Putamen (tissue), 1 donor: ENCODE measurements at regions not wholly inside any gene's neighbourhood (a gene's known extent, or its start where the extent isn't known, plus 50 kb on each side); places are given as distances from the start of the nearest gene placed in this dataset.

ENCODE experiments used
- DNase-seq: peaks from one replicate; pipeline ENCODE4 v3.0.0-alpha.2; 2016; ENCODE audit warnings: low spot score

DNA sequence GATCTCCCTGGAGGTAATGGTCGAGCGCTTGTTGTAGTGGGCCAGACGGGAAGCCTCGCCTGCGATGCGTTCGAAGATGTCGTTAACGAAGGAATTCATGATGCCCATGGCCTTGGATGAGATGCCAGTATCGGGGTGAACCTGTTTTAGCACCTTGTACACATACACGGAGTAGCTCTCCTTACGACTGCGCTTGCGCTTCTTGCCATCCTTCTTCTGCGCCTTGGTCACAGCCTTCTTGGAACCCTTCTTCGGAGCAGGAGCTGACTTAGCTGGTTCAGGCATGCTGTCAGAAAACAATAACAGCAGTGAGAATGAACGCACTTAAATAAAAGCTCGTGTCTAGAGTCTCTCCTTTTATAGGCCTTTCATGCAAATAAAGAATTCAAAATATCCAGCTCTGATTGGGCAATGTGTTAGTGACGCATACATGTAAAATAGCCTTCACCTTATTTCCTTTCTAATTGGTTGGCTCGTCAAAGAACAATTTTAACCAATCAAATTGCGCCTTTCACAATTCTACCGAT is 129.2 kb downstream of the HFE start:
- peak; percentile 93 for DNase-seq

DNA sequence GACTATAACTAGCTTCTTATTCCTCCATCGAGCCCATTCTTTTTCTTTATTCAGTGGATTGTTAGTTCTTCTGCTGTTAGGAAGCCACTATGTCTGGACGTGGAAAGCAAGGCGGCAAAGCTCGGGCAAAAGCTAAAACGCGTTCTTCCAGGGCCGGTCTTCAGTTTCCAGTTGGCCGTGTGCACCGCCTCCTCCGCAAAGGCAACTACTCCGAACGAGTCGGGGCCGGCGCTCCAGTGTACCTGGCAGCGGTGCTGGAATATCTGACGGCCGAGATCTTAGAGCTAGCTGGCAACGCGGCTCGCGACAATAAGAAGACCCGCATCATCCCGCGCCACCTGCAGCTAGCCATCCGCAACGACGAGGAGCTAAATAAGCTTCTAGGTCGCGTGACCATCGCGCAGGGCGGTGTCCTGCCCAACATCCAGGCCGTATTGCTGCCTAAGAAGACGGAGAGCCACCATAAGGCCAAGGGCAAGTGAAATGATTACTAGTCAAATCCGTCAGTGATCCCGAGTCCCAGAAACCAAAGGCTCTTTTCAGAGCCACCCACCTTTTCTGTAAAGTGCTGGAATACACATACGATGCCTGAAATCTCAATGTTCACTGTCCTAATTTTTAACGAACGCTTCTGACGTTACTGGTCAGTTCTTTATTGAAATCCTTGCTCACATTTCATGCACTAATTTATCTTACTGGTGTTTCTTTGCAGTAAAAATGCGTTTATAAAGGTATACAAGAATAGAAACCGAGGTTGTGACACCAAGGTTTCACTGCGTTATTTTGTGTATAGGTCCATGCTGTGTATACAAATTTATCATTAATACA is 129.9 kb downstream of the HFE start:
- DNase-seq = no peak

- DNase-seq = no peak
Observed at GRCh38 chr6:26217714-26218075, 130.5 kb downstream of the HFE start.

DNA sequence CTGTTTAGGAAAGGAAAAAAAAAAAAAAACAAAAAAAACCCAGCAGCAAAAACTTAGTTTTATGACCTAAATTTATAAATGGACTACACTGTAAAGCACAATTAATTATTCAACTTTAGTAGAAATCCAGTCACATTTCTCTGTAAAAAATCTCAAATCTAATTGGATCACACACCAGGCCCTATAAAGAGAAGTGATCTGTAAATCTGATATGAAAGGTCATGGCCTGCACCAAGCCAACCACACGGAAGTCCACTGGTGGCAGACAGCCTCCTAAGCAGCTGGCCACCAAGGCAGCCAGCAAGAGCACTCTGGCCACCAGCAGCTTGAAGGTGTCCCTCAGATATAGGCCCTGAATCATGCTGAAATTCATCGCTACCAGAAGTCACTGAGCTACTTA is 131.6 kb downstream of the HFE start:
- DNase-seq = no peak

GRCh38 chr6:26220145-26220970 is 133.1 kb downstream of the HFE start:
- DNase-seq = no peak

DNA sequence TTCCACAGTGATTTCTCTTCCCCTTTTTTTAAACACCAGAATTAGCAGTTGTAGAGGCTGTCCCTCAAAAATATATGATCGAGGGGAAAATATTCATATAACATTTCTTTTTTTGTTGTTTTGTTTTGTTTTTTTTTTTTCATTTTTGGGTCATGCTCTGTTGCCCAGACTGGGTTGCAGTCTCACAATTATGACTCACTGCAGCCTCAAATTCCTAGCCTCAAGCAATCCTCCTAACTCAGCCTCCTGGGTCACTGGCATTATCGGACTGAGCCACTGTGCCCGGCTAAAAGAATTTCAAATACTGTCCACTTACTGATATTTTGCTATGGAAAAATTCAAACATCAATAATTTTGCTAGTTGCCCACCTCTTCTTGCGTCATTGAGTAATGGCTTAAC is 134.0 kb downstream of the HFE start:
- no peak for DNase-seq

DNA sequence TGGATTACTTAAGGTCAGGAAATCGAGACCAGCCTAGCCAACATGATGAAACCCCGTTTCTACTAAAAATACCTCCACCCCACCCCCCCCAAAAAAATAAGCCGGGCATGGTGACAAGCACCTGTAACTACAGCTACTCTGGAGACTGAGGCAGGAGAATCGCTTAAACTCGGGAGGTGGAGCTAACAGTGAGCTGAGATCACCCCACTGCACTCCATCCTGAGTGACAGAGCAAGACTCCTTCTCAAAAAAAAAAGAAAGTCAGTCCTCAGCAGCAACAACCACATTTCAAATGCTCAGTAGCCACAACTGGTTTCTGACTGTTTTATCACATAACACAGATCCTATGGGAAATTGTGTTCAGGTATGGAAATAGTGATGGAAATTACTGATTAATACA is 135.3 kb downstream of the HFE start:
- DNase-seq = no peak

DNA sequence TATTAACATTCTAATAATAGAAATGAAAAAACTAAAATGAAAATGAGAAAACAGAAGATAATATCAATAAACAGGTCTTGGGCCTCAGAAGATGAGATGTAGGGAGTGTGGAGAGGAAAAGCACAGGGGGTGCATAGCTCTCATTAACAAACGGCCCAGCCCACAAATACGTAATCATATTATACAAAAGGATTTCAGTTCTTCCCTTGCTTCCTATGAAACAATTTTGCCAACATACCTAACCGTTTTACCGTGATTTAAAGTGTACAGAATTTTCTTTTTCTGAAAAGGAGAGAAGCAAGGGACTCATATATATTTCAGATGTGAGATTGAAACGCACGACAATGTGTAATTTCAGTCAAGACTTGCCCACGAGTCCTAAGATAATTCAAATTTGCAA is 136.0 kb downstream of the HFE start:
- no peak for DNase-seq

DNA sequence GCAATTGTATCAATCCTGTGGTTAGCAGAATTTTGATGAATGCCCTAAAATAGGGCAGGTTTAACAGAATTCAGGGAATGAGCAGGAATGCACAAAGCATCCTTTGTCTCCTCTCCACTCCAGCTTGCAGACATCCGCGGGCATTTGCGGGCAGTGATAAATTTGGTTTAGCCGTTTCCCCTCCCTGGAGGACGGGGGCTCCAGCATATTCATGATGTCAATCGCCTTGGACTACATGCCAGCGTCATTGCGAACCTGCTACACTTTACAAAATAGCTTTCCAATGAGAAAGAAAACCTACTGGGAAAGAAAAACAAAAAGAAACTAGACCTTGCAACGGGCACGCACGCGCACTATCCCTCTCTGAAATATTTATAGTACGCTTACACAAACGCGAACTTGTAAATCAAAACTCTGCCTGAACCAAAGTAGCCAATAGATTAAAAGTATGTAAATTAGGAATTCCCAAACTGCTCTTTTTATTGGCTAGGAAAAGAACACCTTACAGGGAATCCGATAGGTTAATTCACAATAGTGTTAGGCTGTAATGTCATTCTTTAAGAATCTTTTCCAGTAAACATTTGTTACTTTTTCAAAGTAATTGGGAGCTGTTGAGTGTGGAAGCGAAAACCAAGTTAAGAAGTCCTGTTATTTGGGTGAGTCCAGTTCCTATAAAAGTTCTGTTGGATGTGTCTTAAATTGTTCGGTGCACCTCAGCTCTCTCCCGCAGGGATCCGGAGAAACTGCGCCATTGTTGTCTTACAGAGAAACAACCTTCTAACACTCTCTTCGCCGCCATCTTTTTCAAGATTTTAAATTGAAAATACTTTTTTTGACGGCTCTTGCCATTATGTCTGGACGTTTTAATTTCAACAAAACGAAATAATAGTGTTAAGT is 136.7 kb downstream of the HFE start:
- DNase-seq = peak; percentile 71

- DNase-seq = no peak
Observed at GRCh38 chr6:26224547-26224912, 137.3 kb downstream of the HFE start.

DNA sequence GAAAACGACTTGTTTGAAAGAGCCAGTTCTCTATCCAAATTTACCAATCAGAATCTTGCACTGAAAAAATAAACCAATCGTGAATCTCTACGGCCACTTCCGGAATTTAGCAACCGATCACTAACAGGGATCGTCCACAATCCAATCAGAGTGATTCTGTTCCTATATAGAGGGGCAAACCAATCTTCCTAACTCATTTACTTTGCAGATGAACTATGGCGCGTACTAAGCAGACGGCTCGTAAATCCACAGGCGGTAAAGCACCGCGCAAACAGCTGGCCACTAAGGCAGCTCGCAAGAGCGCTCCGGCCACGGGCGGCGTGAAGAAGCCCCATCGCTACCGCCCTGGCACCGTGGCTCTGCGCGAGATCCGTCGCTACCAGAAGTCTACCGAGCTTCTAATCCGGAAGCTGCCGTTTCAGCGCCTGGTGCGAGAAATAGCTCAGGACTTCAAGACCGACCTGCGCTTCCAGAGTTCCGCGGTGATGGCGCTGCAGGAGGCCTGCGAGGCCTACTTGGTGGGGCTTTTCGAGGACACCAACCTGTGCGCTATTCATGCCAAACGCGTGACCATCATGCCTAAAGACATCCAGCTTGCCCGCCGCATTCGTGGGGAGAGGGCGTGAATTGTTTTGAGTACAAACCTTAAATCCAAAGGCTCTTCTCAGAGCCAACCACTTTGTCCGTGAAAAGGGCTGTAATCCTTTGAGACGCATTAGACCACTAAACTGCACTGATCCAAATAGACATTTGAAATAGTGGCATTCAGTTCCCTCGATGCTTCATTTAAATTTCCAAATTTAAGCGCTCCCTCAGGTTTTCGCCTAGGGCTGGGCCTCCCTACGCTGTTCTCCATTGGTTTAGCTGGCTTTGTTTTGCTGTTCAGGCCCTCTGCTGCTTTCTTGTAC is 138.0 kb downstream of the HFE start:
- peak; percentile 49 for DNase-seq

DNA sequence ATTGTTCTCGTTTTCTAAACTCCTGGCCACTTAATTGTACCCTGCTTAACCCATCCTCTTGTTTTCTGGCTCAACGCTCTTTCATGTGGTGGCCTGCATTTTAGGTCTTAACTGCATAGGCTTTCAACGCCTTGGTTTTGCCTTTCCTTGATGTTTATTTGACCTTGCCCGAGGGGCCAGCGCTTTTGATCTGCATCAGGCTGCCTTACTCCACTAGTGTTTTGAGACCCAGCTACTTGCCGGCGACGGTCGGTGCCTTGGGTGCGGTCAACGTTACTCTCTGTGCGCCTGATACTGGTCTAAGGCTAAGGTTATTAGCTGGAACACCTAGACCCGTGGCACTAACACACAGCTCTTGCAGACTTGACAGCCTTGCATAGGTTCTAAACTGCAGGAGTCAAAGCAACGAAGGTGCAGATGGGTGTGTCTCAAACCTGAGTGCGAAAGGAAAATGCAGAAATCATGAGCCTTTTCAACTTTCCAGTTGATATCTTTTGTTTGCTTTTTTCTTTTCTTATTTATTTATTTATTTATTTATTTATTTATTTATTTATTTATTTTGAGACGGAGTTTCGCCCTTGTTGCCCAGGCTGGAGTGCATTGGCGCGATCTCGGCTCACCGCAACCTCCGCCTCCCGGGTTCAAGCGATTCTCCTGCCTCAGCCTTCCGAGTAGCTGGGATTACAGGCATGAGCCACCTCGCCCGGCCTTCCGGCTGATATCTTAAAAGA is 138.8 kb downstream of the HFE start:
- no peak for DNase-seq

DNA sequence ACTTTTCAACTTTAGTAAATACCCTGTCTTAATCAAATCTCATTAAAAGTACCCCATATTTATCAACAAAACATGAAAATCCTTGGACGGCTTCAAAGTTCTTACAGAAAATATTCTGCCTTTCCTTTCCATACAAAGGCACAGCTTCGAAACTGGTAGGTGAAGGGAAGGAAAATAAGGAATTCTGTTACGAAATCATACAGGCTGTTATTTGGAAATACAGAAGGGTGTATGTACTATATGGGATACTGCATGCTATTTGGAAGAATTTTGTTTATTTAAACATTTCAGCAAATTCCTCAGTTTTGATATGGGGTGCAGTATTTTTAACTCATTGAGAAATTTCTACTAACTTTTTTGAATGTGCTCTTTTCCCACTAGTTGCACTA is 138.4 kb upstream of the BTN3A2 start:
- no peak for DNase-seq

DNA sequence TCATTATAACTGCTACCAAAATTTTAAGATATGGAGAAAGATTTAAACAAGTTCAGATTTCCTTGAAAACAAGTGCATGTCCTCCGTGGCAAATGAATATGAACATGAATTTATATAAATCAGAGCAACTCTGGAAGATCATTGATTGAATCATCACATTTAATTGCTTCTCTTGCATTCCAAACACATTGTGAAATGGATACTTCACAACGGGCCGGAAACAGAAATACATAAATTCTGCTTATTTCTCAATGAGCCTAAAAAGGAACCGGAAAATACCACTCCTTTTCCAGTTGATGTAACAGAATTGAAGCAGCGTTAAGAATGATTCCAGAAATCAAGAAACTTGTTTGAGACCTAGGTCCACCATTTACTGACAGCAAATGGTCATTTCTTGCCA is 134.6 kb upstream of the BTN3A2 start:
- no peak for DNase-seq

GRCh38 chr6:26231006-26231587 is 133.9 kb upstream of the BTN3A2 start:
- no peak for DNase-seq

GRCh38 chr6:26232306-26232939 is 132.6 kb upstream of the BTN3A2 start:
- no peak for DNase-seq

DNA sequence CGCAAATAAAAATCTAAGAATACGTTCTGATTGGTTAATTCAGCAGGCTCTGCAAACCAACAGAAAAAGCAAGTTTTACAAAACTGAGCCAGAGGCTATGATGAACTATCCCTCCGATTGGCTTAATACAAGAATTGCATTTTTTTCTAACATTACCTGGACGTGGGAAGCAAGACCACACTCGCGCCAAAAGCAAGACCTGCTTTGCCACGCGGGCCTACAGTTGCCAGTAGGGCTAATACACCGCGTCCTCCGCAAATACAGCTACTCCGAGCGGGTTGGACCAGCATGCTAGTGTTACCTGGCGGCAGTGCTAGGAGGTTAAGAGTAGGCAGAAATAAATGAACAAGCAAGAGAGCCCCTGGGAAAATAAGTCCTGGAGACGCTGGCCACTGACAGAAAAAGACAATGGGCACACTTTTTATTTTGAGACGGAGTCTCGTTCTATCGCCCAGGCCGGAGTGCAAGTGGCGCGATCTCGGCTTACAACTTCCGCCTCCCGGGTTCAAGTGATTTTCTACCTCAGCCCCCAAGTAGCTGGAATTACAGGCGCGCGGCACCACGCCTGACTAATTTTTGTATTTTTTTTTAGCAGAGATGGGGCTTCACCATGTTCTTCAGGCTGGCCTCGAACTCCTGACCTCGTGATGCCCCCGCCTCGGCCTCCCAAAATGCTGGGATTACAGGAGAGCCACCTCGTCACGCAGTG is 131.9 kb upstream of the BTN3A2 start:
- no peak for DNase-seq

GRCh38 chr6:26233649-26234420 is 131.2 kb upstream of the BTN3A2 start:
- no peak for DNase-seq
